Esophagus mucosa (tissue), 1 donor: ENCODE measurements at regions not wholly inside any gene's neighbourhood (a gene's known extent, or its start where the extent isn't known, plus 50 kb on each side); places are given as distances from the start of the nearest gene placed in this dataset.
A peak's percentile ranks its signal among the peaks of the same experiment; 100 is the strongest.
"Not testable (repeated sequence)": the region's sequence is repeated elsewhere in the genome, so short reads cannot be mapped to it uniquely, and the experiment has no call there.

ENCODE experiments used
- ATAC-seq: fragments of 200-7000 bp; cut with Tn5 transposase; one replicate; pipeline ENCODE4 v1.9.1; 2020
- donor health status: DM: yes; HTN: yes; CAD: no.

DNA sequence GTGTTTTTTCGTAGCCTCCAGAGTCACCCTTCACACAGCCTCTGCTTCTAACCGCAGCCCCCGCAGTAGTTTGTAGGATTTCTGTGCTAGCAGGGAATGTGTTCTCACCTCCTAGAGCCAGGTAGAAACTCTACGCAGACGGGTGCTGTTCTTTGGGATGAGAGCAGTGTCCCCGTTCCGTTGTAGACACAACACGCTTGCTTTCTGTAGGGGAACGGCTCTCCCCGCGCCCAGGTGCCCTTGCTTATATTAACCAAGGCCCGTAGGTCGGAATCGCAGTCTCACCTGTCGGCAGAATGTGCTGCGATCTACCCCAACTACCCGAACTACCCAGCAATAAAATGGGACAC is 111.8 kb upstream of the NBPF11 start:
- ATAC-seq, result peak; percentile 6

DNA sequence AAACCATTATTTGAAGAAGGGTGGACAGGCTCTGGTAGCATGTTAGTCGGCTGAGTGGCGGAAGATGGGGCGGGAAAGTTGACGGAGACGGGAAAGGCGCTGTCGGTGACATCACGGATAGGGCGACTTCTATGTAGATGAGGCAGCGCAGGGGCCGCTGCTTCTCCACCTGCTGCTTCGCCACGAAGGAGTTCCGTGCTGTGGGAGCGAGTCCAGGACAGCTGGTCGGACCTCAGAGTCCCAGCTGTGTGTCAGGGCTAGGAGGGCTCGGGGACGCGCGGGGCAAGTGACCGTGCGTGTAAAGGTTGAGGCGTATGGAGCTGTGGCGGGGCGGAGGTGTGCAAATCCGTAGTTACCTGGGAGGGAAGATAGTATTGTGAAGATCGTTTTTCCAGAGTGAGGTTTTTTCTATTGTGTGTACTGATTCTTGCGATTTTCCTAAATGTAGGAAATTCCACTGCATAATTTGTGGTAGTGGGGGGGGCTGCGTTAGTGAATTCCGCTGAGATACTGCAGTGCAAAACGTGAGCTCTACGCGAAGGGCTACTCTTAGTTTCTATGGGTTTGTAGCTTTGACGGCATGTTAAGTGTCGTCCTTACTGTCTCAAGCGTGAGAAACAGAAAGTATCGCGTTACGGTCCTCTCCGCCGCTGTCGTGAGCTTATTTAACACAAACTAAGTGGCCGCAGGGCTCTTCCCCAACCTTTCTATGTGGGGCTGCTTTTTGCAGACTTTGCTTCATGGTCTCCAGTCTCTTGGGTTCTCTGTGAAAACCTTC is 111.2 kb upstream of the NBPF11 start:
- ATAC-seq, result peak; percentile 93

DNA sequence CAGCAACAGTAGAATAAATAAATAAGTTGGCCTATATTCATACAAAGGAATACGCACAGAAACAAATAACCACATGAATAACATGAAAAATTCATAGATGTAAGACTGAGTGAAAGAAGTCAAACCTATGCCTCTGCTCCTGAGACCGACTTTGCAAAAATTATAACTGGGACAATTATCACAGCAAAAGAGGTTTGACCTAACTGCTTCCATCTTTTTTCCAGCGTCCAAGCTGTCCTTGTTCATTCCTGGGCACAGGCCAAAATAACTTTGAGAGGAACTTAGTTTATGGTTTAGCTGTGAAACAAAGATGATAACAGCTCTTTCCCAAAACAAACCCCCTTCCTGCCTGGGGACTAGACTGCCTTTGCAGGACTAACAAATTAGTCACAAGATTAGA is 109.6 kb upstream of the NBPF11 start:
- ATAC-seq, result not testable (repeated sequence)

DNA sequence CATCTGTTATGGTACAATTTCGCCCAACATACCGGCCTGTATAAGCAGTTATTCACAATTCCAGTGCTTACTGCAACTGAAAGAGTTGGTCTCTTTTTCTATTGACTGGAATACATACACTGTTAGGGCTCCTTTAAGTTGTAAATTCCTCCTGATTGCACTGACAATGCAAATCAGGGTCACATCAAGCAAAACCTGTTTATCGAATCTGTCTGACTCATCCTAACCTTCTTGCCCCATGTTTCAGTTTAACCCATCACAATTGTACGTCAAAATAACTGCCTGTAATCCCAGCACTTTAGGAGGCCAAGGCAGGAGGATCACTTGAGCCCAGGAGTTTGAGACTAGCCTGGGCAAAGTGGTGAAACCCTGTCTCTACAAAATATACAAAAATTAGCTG is 105.8 kb upstream of the NBPF11 start:
- peak; percentile 83 for ATAC-seq

DNA sequence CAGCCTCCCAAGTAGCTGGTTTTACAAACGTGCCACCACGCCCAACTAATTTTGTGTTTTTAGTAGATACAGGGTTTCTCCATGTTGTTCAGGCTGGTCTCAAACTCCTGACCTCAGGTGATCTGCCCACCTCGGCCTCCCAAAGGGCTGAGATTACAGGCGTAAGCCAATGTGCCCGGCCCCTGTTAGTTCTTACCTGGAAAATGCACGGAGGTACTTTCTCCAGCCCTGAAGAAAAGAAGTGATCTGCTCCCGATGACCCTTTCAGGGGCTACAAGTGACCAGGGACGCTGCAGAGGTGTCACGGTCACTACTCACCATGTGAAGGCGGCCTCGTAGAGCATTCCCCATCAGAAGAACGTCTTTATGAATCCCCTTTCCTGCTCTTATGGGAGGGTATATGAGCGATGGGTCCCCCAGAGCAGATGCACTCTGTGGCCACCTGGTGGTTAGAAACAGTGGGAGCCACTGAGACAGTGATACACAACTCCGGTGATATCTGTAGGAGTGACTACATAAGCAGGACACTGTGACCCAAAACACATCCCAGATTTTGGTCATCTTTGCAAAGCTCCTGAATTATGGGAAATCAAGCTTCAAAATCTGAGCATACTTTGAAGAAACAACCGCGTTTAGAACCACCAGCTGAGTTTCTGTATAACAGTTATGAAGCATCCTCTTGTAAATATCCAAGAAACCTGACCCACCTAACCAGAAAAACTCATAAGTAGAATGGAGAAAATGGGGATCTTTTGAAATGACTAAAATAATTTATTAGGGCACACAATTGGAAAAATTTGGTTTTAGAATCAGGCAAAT is 102.7 kb upstream of the NBPF11 start:
- ATAC-seq, result peak; percentile 19

DNA sequence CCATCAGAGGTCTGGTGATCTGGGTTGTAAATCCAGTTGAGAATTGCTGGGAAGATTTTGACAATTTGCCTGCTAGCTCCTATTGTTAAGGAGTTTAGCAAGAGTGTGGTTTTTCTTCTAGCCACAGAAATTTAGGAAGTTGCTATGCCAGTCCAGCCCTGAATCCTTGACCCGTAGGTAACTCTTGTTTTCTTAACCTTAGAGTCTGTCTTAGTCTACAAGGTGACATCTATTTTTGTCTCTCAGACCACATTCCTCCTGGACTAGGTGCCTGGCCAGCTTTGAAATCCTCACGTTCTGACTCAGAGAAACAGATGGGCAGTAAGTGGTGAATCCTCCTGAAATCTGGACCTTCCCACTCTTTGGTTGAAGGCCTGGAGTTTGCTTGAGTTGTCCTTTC is 101.7 kb upstream of the NBPF11 start:
- ATAC-seq, result not testable (repeated sequence)

DNA sequence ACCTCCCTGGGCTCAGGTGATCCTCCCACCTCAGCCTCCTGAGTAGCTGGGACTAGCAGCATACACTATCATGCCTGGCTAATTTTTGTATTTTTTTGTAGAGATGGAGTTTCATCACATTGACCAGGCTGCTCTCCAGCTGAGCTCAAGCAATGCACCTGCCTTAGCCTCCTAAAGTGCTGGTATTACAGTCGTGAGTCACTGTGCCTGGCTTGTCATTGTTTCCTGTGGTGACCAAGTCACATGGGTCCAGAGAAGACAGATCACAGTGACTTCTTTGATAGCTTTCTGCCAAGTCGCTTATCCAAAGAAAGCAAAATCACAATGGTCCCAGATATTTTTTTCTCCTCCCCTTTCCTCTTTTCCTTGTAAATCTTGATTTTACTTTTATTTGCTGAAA is 96.7 kb upstream of the NBPF11 start:
- peak; percentile 70 for ATAC-seq

DNA sequence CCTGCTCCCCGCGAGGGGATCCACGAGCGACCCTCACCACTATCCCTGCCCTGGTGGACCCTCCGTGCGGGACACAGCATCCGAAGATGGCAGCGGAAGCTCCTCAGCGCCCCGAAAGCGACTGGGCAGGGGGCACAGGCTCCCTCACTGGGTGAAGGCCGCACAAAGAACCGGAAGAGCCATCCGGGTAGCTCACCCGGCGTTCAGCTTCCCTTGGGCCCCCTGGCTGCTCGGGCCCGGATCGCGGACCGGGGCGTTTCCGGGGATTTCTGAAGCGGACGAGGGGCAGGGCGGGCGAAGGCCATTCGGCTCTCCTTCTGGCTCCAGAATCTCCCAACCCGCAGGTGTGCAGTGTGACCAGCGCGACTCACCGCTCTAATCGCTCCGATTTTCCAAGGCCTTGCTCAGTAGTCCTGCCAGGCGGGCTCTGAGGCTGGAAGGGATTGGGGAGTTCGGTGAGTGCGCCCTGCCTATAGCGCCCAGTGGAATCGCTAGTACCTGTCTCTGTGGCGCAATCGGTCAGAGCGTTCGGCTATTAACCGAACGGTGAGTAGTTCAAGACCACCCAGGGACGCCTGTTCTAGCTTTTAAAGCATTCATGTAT is 94.3 kb upstream of the NBPF11 start:
- not testable (repeated sequence) for ATAC-seq

DNA sequence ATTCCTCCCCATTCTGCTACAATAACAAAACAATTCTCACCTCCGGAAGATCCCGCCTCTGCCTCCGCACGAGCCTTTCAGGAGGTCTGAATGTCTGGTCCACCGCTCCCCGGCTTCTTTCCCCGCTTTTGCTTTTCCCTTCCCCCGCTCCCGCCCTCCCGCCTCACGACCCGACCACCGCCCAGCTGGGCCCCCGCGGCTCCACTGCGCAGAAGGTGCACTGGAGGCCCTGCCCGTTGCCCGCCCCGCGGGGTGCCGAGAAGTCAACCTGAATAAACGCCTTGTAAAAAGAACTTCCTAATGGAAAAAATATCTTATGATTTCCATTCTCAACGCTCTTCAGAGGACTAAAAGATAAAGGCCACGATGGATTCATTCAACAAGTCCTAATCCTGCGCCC is 93.8 kb upstream of the NBPF11 start:
- not testable (repeated sequence) for ATAC-seq

DNA sequence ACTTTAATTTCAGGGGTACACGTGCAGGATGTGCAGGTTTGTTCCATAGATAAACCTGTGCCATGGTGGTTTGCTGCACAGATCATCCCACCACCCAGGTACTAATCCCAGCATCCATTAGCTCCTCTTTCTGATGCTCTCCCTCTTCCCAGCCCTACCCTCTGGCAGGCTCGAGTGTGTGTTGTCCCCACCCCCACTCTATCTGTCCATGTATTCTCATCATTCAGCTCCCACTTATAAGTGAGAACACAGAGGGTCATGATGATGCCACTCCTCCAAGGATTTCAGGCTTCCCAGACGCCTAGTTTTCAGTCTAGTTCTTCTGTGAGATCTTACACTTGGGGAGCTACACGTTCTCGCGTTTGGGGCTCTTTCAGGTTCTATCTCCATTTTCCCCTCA is 93.4 kb upstream of the NBPF11 start:
- ATAC-seq, result not testable (repeated sequence)

DNA sequence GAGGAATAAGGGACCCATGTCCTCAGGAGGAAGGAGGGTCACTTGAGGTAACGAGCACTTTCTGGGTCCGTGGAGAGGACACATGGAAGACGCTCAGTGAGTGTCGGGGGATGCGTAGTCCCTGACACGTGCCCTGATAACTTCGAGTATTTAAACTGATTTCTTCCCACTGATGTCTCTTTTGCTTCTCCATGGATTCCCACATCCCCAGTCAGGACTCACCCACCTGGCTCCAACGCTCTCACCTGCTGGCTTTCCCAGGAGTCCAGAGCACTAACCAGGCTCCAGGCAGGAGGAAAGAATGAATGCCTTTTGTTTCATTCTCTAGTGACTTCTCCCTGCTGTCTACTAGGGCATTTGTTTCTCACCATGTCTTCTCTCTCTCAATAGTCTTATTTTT is 81.2 kb upstream of the NBPF11 start:
- ATAC-seq, result not testable (repeated sequence)

DNA sequence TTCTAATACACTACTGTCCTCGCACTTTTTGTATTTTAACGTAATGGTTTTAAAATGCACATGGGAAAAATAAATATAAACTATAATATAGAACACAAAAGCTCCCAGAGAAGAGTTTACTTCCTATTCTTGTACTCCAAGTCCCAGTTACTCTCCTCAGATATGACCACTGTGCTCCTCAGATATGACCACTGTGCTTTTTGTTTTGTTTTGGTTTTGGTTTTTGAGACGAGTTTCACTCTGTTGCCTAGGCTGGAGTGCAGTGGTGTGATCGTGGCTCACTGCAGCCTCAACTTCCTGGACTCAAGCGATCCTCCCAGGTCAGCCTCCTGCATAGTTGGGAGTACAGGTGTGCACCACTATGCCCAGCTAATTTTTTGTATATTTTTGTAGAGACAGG is 76.8 kb upstream of the NBPF11 start:
- ATAC-seq, result not testable (repeated sequence)

DNA sequence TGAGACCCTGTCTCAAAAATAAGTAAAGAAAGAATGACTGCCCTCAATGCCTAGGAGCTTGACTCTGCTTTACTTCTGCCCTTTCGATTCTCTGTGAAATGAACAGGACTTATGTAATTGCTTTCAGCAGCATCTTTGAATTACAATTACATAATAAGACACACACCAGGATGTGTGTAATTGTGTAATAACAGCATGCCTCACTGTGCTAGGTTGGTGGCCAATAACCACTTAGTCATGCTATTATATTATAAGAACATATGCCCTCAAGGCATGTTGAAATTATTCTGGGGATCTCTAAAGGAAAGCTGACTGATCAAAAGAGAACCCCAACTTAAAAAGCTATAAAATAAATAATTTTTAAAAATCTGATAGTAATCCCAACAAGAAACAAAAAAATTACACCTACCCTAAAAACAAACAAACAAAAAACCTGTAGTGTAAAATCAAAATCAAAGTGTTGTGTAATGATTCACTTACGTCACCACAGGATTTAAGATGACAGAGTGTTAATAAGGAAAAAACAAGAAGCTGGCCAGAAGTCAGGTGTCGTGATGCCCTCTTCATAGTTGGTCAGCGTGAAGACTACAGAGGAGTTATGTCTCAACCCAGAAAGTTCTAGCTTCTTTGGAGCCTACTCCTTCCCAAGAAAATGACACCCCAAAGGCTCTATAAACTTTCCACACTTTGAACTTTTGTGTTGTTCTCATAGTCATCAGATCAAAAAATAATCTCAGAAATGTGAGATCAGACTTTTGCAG is 70.5 kb upstream of the NBPF11 start:
- peak; percentile 95 for ATAC-seq

DNA sequence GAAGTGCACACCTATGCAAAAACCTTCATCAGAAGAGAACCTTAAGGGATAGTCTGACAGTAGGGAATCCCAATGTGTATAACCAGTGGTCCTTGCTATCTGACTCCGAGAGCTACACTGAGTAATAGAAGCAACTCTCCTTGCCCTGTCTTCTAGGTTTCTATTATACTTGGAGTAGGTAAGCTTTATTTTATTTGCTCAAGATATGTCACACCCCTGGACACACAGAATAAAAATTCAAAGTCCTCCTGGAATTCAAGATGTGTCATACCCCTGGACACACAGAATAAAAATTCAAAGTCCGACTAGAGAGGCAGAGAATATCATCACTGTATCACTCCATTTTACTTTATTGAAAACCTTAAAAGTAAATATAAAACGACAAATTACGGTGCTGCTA is 69.5 kb upstream of the NBPF11 start:
- not testable (repeated sequence) for ATAC-seq

DNA sequence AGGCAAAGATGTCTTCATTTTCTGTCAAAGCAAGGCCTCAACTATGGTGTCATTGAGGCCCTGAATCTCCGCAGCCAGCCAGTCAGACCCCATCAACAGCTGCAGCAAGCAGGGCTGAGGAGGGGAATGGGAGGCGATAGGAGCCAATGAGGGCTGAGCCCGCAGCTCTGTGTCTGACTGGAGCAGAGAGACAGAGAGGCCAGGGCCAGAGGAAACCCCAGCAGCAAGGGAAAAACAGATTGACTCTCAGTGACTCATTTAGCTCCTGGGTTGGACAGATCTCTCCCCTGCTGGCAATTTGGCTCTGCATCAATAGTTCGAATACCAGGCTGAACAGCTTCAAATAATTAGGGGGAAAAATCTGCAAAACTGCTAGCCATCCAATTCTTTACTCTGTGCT is 67.1 kb upstream of the NBPF11 start:
- ATAC-seq, result not testable (repeated sequence)

DNA sequence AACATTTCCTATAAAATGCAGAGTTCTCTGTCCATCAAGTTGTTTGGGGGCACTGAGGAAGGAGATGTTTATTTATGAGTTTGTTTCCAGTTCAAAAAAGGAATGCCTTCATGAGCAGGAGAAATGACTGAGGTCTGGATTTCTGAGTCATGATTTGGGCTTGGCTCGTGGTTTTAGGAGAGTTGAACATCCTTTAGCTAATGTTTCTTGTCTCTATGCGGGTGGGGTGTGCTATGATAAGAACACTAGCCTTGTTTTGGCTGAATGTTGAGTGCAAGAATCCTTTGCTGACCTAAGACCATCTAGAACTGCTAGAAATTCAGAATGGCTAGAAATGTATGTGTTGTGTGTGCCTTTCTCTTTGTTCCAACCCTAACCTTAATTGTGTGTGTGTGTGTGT is 59.1 kb upstream of the NBPF11 start:
- ATAC-seq, result not testable (repeated sequence)

DNA sequence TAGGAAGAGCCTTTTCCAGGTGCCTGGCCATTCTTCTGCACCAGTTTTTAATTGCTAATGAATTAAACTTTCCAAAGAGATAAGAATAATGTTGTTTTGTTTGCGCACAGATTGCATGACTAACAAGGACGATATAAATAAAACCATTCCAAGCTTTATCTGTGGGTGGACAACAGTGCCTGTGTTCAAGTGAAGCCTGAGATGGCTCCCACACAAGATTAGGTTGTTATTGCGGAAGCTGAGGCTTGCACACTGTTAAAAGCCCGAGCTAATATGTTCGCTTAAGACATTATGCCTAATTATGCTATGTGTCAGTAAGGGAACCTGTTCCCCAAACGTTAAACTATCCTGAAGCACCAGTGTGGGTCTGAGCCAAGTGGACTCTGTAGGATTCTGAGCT is 58.5 kb upstream of the NBPF11 start:
- ATAC-seq, result not testable (repeated sequence)

DNA sequence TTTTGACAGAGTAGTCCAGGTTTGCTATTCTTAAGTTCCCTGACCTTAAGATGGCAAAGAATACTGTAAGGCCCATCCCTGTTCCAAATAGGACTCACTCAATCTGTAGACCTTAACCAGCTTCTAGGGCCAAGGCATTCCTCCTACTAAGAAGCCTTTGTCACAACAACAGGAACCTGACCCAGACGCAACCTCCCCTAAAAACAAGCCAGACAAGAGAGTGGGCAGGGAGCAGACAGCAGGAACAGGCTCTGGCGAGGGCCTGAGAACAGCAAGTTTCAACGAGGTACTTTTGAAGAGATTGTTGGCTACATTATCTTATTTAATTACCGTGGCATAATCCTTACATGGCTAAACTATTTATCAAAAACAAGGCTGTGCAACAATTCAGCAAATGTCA is 58.1 kb upstream of the NBPF11 start:
- ATAC-seq, result not testable (repeated sequence)

DNA sequence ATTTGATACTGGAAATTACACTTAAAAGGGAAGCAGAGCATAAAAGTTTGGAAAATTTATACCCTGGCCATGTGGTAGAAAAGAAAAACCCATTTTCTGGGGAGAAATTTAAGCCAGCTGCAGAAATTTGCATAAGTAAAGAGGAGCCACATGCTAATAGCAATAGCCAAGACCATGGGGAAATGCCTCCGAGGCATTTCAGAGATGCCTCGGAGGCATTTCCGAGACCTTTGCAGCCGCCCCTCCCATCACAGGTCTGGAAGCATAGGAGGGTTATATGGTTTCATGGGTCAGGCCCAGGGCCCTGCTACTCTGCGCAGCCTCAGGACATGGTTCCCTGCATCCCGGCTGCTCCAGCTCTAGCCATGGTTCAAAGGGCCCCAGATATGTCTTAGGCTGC is 49.9 kb upstream of the NBPF11 start:
- ATAC-seq, result not testable (repeated sequence)
